Neural crest cell (in vitro differentiated cells): ENCODE measurements at regions not wholly inside any gene's neighbourhood (a gene's known extent, or its start where the extent isn't known, plus 50 kb on each side); places are given as distances from the start of the nearest gene placed in this dataset.

Source experiments
- DNase-seq: peaks from one replicate; pipeline ENCODE4 v3.0.0; 2021; ENCODE audit warnings: low read depth, mixed read lengths, low spot score
- H3K27ac Mint-ChIP-seq: one replicate; pipeline ENCODE4 v1.8.0; 2021; ENCODE audit warnings: mild to moderate bottlenecking, mixed read lengths; ENCODE audit not compliant: unreplicated experiment
- H3K27me3 Mint-ChIP-seq: 2 replicates; pipeline ENCODE4 v1.8.0; 2021; ENCODE audit warnings: low read depth, mild to moderate bottlenecking, mixed read lengths
- H3K36me3 Mint-ChIP-seq: 2 replicates; pipeline ENCODE4 v1.8.0; 2021; ENCODE audit warnings: low read depth, mild to moderate bottlenecking, mixed read lengths
- H3K4me1 Mint-ChIP-seq: 2 replicates; pipeline ENCODE4 v1.8.0; 2021; ENCODE audit warnings: mixed read lengths
- H3K4me3 Mint-ChIP-seq: one replicate; pipeline ENCODE4 v1.8.0; 2021; ENCODE audit warnings: mild to moderate bottlenecking, mixed read lengths
- H3K9me3 Mint-ChIP-seq: 2 replicates; pipeline ENCODE4 v1.8.0; 2021; ENCODE audit warnings: mixed read lengths
- CTCF ChIP-seq: fragments of 200-600 bp; sonication (generic); conservative IDR thresholded peaks from 2 replicates; pipeline ENCODE4 v1.5.0; 2021; ENCODE audit warnings: antibody characterized with exemption, mild to moderate bottlenecking

GRCh38 chr13:53847502-53847901 is 818.9 kb downstream of the OLFM4 start:
- TF ChIP-seq CTCF = no peak
- no peak for DNase-seq
- Mint-ChIP-seq H3K27me3 (no peaks in the 10 kb centered on the region), H3K27ac (no peak overlapping the region), H3K9me3 (peaks cover 3% of the 10 kb centered on the region), H3K4me3 (no peak overlapping the region), H3K4me1 (peaks cover 7% of the 10 kb centered on the region), H3K36me3 (no peaks in the 10 kb centered on the region)

GRCh38 chr13:53848366-53848961 is 819.9 kb downstream of the OLFM4 start:
- Mint-ChIP-seq H3K27ac (no peak overlapping the region), H3K27me3 (no peaks in the 10 kb centered on the region), H3K4me3 (no peak overlapping the region), H3K36me3 (no peaks in the 10 kb centered on the region), H3K9me3 (no peaks in the 10 kb centered on the region), H3K4me1 (peaks cover 7% of the 10 kb centered on the region)
- DNase-seq = no peak
- TF ChIP-seq CTCF = no peak

GRCh38 chr13:53854321-53854720 is 825.7 kb downstream of the OLFM4 start:
- H3K27ac Mint-ChIP-seq = no peak overlapping the region

GRCh38 chr13:53856573-53857195 is 828.1 kb downstream of the OLFM4 start:
- no peaks in the 10 kb centered on the region for H3K27me3 Mint-ChIP-seq
- H3K27ac Mint-ChIP-seq = no peak overlapping the region
- no peaks in the 10 kb centered on the region for H3K36me3 Mint-ChIP-seq
- H3K9me3 Mint-ChIP-seq = no peaks in the 10 kb centered on the region
- DNase-seq = no peak
- TF ChIP-seq CTCF = no peak
- H3K4me3 Mint-ChIP-seq = no peak overlapping the region
- H3K4me1 Mint-ChIP-seq = peaks cover 3% of the 10 kb centered on the region

More at GRCh38 chr13:53854321-53854720, 825.7 kb downstream of the OLFM4 start:
- no peaks in the 10 kb centered on the region for H3K9me3 Mint-ChIP-seq
- H3K4me1 Mint-ChIP-seq = peaks cover 3% of the 10 kb centered on the region
- TF ChIP-seq CTCF = no peak
- DNase-seq = no peak
- no peaks in the 10 kb centered on the region for H3K27me3 Mint-ChIP-seq
- H3K36me3 Mint-ChIP-seq = no peaks in the 10 kb centered on the region
- H3K4me3 Mint-ChIP-seq = no peak overlapping the region

GRCh38 chr13:53863520-53863919 is 834.9 kb downstream of the OLFM4 start:
- Mint-ChIP-seq H3K27ac (no peak overlapping the region), H3K36me3 (no peaks in the 10 kb centered on the region), H3K4me1 (no peaks in the 10 kb centered on the region), H3K4me3 (no peak overlapping the region), H3K9me3 (no peaks in the 10 kb centered on the region), H3K27me3 (no peaks in the 10 kb centered on the region)
- DNase-seq = no peak
- TF ChIP-seq CTCF = no peak
